Right lobe of liver (tissue), 6 donors: ENCODE measurements at regions not wholly inside any gene's neighbourhood (a gene's known extent, or its start where the extent isn't known, plus 50 kb on each side); places are given as distances from the start of the nearest gene placed in this dataset.

Experiments
- ATAC-seq, 4 donors: fragments of 200-7000 bp; cut with Tn5 transposase; one replicate each; pipeline ENCODE4 v1.9.1; 2020; ENCODE audit warnings: mild to moderate bottlenecking in 4 of 4, moderate library complexity in 4 of 4
- DNase-seq, 3 donors: peaks; one replicate each; pipeline ENCODE4 v3.0.0-alpha.2; 2020
- H3K27ac ChIP-seq, 3 donors: fragments of 200-600 bp; one replicate each; pipeline ENCODE4 v1.8.0; 2022
- H3K27me3 ChIP-seq, 2 donors: fragments of 200-600 bp; one replicate each; pipeline ENCODE4 v1.8.0; 2022
- H3K36me3 ChIP-seq, 4 donors: fragments of 200-600 bp; sonication (generic) in 1 of 4; one replicate each; pipeline versions ENCODE4 v1.5.1 to v1.8.0; 2017 to 2022; ENCODE audit warnings: control low read depth in 1 of 4
- H3K4me1 ChIP-seq, 4 donors: fragments of 200-600 bp; sonication (generic) in 1 of 4; one replicate each; pipeline versions ENCODE4 v1.5.1 to v1.8.0; 2017 to 2022; ENCODE audit warnings: control low read depth in 1 of 4
- H3K4me3 ChIP-seq, 3 donors: fragments of 200-600 bp; one replicate each; pipeline ENCODE4 v1.8.0; 2022
- H3K9me3 ChIP-seq, 4 donors: fragments of 200-600 bp; sonication (generic) in 1 of 4; one replicate each; pipeline versions ENCODE4 v1.5.1 to v1.8.0; 2017 to 2022; ENCODE audit warnings: control low read depth in 1 of 4
- CTCF ChIP-seq, 4 donors: fragments of 200-600 bp in 3 of 4; fragments of 450-650 bp in 1 of 4; IDR thresholded peaks; one replicate each; pipeline versions ENCODE4 v1.5.1 to v1.8.0; 2016 to 2022; ENCODE audit warnings: antibody characterized with exemption in 4 of 4, mild to moderate bottlenecking in 2 of 4
- POLR2A ChIP-seq: fragments of 450-650 bp; IDR thresholded peaks from one replicate; pipeline ENCODE4 v1.6.1; 2017; ENCODE audit warnings: antibody characterized with exemption, mild to moderate bottlenecking
- WGBS: methylation state at CpG from one replicate; pipeline ENCODE4 v1.1.6; 2018; ENCODE audit warnings: low coverage, low lambda C conversion rate; ENCODE audit not compliant: insufficient coverage; ENCODE audit errors: missing lambda C conversion rate; 5-methylcytosine and 5-hydroxymethylcytosine counted together
- intact Hi-C, 2 donors: fragments of 100-400 bp; cut with DNase I; formaldehyde crosslinking; loops; one replicate each; pipeline versions ENCODE4 v1.11.2 to v1.14.1; 2022
- donor health status: DM: no; HTN: yes; CAD: no.
- donor health status: DM: no; HTN: no; CAD: no.
- donor health status: DM: no; HTN: no; CAD: no.
- donor health status: DM: no; HTN: yes; CAD: no.
- donor health status: DM: no; HTN: yes; CAD: no.

DNA sequence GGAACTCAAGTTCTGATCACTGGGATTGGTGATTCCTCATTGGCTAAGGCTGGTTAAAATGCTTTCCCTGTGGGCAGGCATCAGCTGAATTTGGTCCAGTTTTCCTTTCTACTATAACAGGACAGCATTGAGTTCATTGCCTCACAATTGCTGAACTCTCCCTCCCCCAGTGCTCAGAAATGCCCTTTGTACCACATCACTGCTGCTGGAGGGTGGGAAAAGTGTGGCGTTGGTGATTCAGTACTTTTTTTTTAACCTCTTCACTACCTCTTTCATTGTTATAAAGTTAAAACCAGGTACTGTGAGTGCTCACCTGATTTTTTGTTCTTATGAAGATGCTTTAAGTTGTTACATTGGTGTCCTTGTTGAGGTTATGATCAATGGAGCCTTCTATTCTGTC, 69.3 kb upstream of the IL2 start:
- Histone ChIP-seq H3K4me1 (no peaks in the 10 kb centered on the region), H3K36me3 (no peaks in the 10 kb centered on the region), H3K27me3 (peaks cover 0 to 4% of the 10 kb centered on the region in 2 donors), H3K4me3 (no peak overlapping the region), H3K27ac (no peak overlapping the region), H3K9me3 (no peaks in the 10 kb centered on the region)
- intact Hi-C loops, result no loop called here
- WGBS, result 10% methylated on average over 1 of the region's 1 CpG
- no peak for TF ChIP-seq CTCF (IDR thresholded peaks at IDR 0.05)
- no peak for DNase-seq
- ATAC-seq, result no peak

DNA sequence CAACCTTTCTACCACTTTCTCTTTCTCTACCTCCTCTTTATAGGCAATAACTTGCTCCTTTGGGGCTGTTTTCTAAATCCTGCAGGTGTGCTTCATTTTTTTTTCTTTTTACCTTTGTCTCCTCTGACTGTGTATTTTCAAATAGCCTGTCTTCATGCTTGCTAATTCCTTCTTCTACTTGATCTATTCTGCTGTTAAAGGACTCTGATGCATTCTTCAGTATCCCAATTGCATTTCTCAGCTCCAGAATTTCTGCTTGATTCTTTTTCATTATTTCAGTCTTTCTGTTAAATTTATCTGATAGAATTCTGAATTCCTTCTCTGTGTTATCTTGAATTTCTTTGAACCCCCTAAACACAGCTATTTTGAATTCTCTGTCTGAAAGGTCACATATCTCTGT, 67.7 kb upstream of the IL2 start:
- intact Hi-C loops, result no loop called here
- Histone ChIP-seq H3K4me1 (no peaks in the 10 kb centered on the region), H3K27ac (no peak overlapping the region), H3K36me3 (no peaks in the 10 kb centered on the region), H3K9me3 (no peaks in the 10 kb centered on the region), H3K4me3 (no peak overlapping the region), H3K27me3 (peaks cover 0 to 4% of the 10 kb centered on the region in 2 donors)
- ATAC-seq (no peak), DNase-seq (no peak)
- TF ChIP-seq POLR2A (no peak), CTCF (IDR thresholded peaks at IDR 0.05) (no peak)

- H3K9me3 ChIP-seq, result no peaks in the 10 kb centered on the region
- TF ChIP-seq POLR2A, result no peak
- ATAC-seq, result no peak
Observed at GRCh38 chr4:122522944-122523343, 66.4 kb upstream of the IL2 start.

DNA sequence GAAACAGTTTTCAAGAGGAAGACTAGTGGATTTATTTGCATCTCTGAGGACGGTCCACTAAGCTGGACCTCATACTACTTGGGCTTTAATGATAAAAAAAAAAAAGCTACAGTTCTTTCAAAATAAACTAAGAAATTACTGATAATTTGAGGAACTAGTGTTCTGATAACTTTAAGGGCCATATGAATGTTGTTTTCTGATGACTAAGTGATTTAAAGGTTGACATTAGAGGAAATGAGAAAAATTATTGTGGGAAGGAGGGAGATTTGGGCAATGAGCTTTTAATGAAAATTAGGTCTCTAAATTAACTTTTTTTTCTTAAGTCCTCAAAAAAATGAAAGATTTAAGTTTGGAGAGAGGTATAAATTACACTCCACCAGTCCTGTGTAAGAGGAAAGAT, 60.8 kb upstream of the IL2 start:
- 52% methylated on average over 1 of the region's 1 CpG for WGBS
- Histone ChIP-seq H3K9me3 (no peaks in the 10 kb centered on the region), H3K4me3 (no peak overlapping the region), H3K27me3 (no peaks in the 10 kb centered on the region), H3K4me1 (no peaks in the 10 kb centered on the region), H3K27ac (no peak overlapping the region), H3K36me3 (no peaks in the 10 kb centered on the region)
- ATAC-seq (no peak), DNase-seq (no peak)
- TF ChIP-seq POLR2A, result no peak
- no peak for TF ChIP-seq CTCF (IDR thresholded peaks at IDR 0.05)
- intact Hi-C loops, result no loop called here

More at GRCh38 chr4:122522944-122523343, 66.4 kb upstream of the IL2 start:
- Histone ChIP-seq H3K27ac (no peak overlapping the region), H3K4me3 (no peak overlapping the region), H3K4me1 (no peaks in the 10 kb centered on the region), H3K36me3 (no peaks in the 10 kb centered on the region), H3K27me3 (peaks cover 0 to 4% of the 10 kb centered on the region in 2 donors)
- WGBS, result 25% methylated on average over 1 of the region's 1 CpG
- intact Hi-C loops, result no loop called here
- no peak for DNase-seq

GRCh38 chr4:122516376-122516775, 59.9 kb upstream of the IL2 start:
- 21% methylated on average over 1 of the region's 1 CpG for WGBS
- Histone ChIP-seq H3K4me1 (no peaks in the 10 kb centered on the region), H3K27me3 (no peaks in the 10 kb centered on the region), H3K36me3 (no peaks in the 10 kb centered on the region), H3K9me3 (no peaks in the 10 kb centered on the region), H3K27ac (no peak overlapping the region), H3K4me3 (no peak overlapping the region)
- intact Hi-C loops, result no loop called here
- DNase-seq (no peak), ATAC-seq (no peak)
- no peak for TF ChIP-seq CTCF (IDR thresholded peaks at IDR 0.05)
